ENCODE measurements at regions not wholly inside any gene's neighbourhood (a gene's known extent, or its start where the extent isn't known, plus 50 kb on each side); places are given as distances from the start of the nearest gene placed in this dataset.

DNA sequence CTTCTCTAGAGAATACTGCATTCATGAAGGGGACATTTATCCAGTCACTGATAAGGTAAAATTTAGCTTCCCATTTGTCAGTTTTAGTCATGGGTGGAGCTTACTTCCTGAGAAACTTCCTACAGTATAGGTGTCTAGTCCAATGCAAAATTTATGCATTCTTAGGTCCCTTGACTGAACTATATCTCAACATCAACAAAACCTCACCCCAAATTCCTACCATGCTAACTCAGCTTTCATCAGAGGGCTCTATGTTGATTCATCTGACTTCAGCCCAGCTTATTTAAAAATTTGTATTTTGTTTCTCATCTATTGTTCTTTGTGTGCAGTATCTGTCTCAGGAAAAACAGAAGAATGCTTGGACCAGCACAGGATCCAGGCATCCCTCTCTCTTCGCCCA lies 296.4 kb upstream of the ACVR2A start:
- DNase-seq, result no peak

DNA sequence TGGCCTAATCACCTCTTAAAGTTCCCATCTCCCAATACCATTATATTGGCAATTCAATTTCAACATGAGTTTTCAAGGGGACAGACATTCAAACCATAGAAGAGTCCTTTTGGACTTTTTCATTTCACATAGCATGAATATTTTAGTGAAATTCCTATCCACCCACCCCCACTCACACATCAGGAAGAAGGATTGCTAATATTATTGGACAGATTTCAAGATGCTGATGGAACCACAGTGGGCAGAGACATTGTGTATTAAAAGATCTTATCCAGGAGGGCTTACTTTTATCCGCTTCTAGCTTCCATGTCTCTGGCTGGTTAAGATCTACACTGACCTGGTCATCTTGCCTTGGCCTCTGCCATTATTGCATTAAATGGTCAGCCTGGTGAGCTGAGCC lies 297.4 kb upstream of the ACVR2A start:
- no peak for DNase-seq

DNA sequence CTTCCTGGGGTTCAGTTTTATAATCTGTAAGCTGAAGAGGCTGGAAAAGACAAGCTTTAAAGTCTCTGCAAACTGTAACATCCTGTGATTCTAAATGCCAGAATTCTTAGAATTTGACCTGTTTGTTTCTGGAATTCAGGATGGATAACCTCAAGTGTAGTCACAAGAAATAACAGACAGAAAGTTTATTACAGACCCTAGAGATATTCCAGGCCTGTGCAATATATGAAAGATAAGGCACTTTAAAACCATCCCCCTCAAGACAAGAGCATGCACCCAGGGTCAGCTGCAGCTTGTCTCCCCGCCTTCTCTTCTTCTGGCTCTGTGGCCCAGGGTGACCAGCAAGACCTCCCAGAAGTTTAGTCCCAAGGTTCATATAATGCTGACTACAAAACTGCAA lies 298.7 kb upstream of the ACVR2A start:
- no peak for DNase-seq

DNA sequence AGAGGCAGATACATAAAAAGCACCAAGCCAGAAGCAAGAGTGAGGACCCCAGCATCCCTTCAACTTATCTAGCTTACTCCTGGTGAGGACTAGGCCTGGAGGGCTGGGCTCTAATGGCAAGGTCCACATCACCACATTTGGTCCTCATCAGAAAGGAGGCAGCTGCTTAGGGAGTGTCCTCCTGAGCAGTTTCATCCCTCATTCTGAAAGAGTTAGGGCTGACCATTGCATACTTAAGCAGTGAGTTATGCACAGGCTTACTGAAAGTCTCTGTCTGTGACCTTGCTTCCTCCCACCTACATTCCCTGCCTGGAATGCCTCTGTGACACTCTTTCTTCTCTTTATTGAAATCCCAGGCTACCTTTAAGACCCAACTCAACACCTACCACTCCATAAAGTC lies 301.8 kb upstream of the ACVR2A start:
- no peak for DNase-seq

DNA sequence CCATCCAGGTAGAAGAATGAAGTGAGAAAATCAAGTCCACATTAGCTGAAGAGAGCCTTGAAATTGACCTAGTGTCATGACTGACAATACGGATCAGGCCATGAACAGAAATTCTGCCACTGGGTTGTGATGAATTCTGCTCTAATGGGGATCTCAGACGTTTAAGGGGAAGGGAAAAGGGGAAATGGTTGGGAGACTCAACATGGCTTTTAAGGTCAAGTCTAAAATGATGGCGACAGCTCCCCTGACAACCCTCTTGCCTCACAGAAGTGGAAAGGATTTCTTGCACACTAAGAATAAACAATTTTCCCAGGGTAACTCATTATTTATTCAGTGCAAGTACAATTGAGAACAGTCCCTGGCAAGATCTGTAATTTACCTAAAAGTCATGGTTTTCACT lies 302.5 kb upstream of the ACVR2A start:
- no peak for DNase-seq

DNA sequence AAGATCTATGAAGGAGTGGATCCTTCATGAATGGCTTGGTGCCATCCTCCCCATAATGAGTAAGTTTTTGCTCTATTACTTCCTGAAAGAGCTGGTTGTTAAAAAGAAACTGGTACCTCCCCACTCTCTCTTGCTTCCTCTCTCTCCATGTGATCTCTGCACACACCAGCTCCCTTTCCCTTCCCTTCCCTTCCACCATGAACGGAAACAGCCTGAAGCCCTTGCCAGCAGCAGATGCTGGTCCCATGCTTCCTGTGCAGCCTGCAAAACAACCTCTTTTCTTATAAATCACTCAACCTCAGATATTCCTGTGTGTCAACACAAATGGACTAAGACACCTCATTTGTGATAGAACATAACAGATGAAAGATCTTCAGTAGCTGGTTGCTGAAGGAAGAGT lies 303.5 kb upstream of the ACVR2A start:
- no peak for DNase-seq

DNA sequence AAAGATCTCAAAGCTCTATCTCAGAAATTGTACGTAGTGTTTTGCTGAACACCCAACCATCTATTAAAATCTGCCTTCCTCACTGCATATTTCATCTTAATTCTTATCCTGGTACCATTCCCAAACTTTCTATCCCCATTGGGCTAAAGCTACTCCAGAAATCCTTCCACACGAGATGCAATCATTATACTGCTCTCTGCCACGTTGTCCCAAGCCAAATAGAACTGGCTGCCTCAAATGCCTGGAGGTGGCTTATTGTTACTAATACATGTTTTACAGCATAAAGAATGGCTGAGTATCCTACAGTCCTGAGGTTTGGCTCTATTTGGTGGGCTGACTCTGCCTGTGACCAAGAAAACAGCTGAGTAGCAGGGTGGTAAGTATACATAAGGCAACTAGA lies 306.0 kb upstream of the ACVR2A start:
- no peak for DNase-seq

DNA sequence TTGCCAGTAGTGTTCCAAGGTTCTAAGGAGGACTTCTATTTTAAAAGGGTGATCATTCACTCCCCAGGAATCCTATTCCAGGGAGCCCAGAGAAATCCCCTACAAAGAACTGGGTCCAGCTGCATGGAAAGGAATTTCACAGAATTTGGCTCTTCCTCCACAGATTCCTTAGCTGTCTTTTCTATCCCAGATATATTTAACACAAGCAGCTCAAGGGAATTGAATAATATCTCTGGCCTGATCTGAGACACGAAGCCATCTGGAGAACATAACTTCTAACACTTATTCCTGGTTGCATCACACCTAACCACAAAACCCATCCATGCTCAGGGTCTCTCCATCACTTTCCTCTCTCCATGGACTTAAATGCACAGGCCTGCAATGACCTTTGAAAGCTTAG lies 306.7 kb upstream of the ACVR2A start:
- no peak for DNase-seq

DNA sequence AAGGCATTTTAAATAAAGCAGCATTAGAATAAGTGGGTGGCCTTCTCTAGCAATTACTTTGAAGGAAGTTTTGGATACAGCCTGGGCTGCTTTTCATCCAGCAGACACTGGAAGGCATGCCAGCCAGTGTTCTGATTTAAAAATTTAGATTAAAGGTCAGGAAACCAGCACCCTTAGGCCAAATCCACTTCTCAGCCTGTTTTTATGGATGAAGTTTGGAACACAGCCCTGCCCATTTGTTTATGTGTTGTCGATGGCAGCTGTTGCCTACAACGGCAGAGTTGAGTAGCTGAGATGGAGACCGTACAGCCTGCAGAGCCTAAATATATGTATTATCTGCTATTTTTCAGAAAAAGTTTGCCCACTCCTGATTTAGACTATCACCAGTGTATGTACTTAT lies 313.6 kb upstream of the ACVR2A start:
- no peak for DNase-seq

DNA sequence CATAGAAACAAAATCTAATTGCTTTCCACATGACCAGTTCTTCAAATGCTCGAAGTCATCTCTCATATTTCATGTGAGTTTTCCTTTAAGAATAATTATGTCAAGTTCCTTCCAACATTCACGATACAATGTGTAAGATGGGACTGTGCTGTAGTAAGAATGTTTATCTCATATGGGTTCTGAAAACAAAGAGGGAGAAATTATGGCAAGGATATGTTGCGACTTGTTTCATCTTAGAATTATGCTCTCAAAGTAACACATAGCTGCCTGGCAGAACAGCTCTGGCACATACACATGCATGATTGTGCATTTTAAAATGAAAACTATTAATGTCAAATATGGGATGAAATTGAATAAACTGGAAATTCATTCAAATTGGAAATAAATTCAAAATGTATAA lies 314.8 kb upstream of the ACVR2A start:
- no peak for DNase-seq

DNA sequence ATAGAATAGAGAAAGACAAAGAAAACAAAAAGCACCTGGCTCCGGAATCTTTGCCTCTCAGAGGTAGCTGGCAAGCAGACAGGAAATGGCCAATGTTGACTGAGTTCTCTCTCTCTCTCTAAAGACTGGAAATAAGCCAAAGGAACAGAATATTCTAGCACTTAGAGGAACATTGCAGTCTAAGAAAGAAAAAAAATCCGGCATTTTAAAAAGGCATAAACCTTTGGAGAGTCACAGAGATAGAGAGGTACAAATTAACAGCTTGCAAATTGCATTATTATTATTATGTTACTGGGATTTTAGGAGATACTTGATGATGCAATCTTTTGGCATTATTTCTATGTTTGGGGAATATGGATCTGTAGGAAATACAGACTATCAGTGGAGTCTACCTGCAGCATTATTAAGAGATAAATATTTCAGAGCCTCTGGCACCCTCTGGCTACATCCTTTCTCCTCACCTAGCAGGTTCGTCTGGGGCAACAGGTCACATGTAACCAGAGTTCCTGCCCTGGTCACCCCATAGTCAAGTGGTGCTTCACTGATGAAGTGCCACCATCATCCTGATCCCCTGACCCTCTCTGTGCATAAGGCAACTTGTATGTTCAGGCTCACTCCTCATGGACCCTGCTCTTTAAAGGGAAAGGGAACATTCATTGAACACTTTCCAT lies 318.9 kb upstream of the ACVR2A start:
- DNase-seq, result no peak

DNA sequence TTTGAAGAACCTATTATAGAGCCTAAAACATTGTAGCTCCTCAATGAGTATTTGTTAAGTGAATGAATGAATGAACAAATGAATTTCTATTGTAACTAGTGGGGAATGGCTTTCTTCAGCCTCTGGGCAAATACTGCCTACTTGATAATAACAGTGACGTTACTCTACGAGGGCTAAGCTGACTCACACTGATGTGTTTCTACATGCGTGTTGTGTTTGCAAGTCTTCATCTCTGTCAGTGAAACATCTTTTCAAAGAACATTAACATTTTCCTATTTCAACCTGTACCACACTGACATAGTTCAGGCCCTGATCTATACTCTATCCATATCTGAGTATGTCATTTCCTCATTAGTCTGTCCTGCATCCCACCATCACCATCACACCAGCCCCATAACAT lies 319.9 kb upstream of the ACVR2A start:
- DNase-seq, result no peak

DNA sequence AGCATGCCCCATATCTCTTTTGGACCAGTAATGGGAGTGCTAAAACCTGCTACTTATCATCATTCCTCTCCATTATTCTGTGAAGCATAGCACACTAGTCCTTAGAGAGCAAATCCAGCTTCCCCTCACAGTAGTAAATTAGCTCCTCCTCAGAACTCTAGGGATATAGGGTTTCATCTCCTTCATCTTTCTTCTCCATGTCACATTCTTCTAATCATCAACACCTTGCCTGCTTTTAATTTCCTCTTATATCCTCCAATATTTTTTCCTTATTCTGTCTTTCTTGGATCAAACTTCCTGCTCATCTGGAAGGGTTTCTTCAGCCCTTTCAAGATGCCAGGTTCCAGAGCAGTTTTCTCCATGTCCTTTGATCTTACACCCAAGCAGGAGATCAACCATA lies 321.4 kb upstream of the ACVR2A start:
- no peak for DNase-seq

DNA sequence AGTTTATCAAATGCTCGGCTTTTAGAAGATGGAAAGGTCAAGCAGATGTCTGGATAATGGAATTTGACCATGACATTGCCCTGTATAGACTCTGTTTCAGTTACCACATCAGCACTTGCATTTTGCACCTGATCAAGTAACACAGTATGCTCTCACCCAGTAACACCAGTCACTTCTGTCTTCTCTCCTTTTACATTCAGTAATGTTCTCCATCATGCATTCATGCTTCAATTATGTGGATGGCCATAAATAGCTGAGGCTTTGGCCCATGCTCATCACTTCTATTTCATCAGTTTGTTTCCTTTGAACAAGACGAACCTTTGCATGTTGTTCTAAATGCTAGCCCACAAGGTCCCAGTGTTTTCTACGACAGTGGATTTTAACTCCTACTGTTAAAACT lies 322.9 kb upstream of the ACVR2A start:
- no peak for DNase-seq

DNA sequence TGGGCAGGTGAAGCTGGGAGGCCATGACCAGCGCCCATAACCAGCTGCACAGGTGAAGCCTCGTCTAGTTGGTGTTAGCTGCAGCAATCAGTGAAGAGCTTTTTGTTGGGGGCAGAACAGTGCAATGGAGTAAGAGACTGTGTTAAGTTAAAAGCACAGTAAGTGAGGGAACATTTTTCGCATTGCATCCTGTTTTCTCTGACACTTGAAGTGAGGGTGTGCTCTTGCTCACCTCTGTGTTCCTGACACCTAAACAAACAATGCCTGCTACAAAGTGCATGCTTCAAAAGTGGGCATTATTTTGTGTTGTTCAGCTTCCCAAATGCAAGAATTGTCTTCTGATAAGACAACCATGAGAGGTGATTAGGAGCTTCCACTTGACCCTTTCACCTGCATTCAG lies 324.0 kb upstream of the ACVR2A start:
- no peak for DNase-seq

DNA sequence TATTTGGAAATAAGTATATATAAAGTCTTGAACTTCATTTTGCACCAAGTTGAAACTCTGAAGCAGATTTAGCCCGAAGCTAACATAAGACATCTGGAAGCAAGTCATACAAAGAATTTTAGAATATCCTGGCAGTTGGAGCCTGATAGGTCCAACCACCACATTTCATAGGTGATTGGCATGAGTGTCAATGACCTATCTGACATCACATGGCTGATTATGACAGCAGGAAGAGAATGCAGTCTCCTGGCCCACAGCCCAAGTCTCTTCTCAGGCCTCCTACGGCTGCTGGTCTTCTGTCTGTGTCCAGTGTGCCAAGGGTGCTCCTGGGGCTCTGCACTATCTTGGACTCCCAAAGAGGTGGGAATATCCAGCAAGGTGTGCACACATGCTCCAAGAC lies 325.7 kb upstream of the ACVR2A start:
- DNase-seq, result no peak

DNA sequence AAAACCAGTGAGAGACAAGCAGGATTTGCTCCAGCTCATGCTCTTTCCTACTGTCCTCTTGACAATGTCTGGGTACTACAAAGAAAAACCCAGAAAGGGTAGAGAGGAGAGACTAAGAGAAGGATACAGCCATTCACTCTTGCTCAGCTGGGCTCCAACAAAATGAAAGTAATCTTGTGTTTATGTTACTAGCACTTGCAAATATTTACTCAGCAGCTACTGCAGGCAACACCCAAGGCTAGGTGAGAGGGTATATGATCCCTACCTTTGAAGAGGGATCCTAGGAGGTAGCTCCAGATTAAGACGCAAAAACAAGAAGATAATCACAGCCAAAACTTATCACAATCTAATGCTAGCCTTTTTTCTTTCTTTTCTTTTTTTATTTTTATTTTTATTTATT lies 329.6 kb upstream of the ACVR2A start:
- no peak for DNase-seq

DNA sequence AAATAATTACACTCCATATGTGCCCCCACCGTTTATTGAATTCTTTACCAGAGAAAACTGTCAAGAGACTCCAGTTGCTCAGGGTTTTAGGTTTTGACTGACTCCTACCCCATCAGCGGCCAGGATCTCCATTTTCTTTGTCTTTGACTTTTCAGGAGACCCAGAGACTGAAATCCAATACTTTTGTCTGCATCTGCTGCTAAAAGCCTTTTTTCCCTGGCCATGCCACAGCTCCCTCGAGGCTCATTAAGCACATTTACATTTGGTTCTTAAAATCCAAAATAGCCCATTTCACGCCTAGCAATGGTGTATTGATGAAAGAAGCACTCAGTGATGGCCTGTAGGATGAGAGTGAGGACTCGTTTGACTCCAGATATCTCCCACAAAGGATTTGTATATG lies 332.6 kb upstream of the ACVR2A start:
- no peak for DNase-seq

DNA sequence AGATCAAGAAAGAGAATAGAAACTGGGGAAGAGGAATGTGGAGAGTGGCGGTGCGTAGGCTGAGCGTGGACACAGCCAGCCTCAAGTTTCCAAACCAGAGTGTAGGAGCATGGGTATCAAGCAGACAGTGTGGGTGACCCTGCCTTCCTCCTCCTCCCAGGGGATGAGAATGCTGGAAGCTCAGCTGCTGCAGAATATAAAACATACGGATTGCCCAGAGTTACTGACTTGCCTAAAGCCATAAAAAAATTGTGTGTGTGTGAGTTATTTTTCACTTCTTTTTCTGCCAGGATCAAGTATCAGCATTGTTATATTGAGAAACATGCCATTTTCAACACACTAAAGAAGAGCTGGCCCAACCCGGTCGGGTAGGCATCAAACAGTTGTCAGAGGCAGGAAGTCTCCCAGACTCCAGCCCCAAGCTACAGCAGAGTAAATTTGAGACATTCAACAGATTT lies 333.3 kb upstream of the ACVR2A start:
- DNase-seq, result no peak

DNA sequence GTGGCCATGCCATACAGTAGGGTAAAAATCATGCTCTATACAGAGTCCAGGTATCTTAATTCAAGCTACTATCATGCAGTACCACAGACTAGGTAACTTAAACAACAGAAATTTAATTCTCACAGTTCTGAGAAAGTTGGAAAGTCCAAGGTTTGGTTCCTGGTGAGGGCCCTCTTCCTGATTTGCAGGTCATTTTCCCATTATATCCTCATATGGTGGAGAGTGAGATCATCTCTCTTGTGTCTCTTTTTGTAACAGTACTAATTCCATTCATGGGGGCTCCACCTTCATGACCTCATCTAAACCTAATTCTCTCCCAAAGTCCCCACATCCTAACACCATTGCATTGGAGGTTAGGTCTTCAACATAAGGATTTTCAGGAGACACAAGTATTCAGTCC lies 335.0 kb upstream of the ACVR2A start:
- no peak for DNase-seq

DNA sequence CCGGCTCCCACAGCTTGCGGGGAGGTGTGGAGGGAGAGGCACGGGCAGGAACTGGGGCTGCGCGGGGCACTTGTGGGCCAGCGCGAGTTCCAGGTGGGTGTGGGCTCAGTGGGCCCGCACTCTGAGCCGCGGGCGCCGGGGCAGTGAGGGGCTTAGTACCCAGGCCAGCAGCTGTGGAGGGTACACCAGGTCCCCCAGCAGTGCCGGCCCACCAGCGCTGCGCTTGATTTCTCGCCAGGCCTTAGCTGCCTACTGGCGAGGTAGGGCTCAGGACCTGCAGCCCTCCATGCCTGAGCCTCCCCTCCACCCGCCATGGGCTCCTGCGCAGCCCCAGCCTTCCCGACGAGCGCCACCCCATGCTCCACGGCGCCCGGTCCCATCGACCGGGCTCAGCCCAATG lies 337.9 kb upstream of the ACVR2A start:
- no peak for DNase-seq

DNA sequence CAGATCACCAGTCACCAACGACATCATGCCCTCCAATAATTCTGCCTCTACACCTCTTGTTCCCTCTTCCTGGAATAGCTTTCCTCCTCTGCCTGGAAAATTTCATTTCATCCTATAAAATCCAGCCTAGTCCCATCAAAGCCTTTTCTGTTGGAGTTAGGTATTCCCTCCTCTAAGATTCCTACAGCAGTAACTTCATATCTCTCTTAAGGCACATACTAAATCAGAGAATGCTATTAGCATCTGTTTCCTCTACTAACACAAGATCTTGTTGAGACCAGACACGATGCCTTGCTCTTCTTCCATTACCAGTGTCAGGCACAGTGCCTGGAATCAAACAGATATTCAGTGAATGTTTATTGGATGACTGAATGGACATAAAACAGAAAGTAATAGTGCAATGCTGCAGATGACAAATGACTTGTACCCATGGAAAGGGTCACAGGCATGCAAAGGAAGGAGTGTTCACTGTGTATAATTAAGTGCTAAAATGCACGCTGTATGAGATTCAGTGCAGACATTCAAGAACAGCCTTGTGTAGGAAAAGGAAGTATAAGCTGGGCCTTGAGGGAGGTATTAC lies 342.0 kb upstream of the ACVR2A start:
- no peak for DNase-seq

DNA sequence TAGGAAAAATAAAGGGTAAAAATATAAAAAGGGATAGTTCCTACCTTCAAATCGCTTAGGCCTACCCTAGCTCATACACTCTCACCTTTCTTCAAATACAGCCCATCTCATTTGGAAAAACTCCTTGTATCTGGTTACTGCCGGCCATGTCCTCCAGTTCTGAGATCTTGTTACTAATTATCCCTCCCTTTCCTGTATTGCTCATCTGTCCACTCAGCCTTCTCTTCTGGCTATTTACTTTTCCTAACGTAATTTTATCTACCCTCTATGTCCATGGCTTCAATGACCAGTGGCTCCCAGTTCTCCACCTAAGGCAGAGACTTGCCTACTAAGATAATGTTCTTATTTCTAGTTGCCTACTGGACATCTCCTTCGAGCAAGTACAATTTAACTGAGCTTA lies 342.9 kb upstream of the ACVR2A start:
- no peak for DNase-seq

DNA sequence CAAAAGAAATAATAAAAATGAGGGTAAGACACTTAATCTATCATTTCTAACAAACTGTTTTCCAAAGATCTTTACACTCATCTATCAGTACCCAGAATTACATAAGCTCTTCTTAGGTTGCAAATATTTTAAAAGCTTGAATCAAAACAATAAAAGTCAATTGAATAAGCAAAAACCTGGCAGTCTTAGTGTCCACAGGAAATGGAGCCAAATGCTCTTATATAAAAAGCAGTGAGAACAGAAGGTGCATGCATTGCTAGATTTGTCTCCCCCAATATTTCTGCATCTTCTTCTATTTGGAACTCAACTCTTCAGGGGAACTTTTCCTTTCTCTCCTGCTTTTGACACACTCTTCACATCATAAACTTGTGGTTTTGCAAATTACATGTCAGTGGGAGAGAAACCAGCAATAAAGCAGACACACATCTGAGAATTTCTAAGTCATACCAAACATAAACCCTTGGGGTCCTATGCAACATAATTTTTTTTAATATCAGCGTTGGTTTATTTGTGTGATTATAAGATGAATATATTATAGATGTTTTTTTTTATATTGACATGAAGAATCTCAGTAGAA lies 343.9 kb upstream of the ACVR2A start:
- no peak for DNase-seq

DNA sequence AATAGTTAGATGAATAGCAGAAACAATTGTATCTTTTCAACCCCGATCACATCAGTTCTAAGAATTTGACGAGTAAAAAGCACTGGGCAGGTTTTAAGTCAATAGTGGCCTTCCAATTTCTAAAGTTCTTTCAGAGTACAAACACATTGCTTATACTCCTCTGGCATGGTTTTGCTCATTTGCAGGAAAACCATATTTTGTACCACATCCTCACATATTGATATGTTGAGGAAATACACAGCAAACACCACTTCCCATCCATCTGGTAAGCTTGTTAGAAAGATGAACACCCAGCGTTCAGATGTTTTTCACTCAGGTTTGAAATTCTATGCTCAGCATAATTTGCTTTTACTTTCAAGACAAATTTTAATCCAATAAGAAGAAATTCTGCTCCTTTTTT lies 344.6 kb upstream of the ACVR2A start:
- DNase-seq, result no peak
